IPS-15b (cell line): ENCODE measurements at regions not wholly inside any gene's neighbourhood (a gene's known extent, or its start where the extent isn't known, plus 50 kb on each side); places are given as distances from the start of the nearest gene placed in this dataset.

Experiments used
- H3K27me3 ChIP-seq: one replicate; pipeline ENCODE4 v1.6.1; 2013; ENCODE audit warnings: low read length; ENCODE audit not compliant: control insufficient read depth, insufficient read depth
- H3K36me3 ChIP-seq: one replicate; pipeline ENCODE4 v1.6.1; 2013; ENCODE audit warnings: low read length; ENCODE audit not compliant: control insufficient read depth, insufficient read depth
- H3K4me1 ChIP-seq: one replicate; pipeline ENCODE4 v1.6.1; 2013; ENCODE audit warnings: mild to moderate bottlenecking, low read length; ENCODE audit not compliant: control insufficient read depth, insufficient read depth
- H3K4me3 ChIP-seq: one replicate; pipeline ENCODE4 v1.5.1; 2013; ENCODE audit warnings: low read depth, low read length
- H3K9ac ChIP-seq: one replicate; pipeline ENCODE4 v1.6.1; 2013; ENCODE audit warnings: low read depth, mild to moderate bottlenecking, low read length
- H3K9me3 ChIP-seq: one replicate; pipeline ENCODE4 v1.6.1; 2013; ENCODE audit warnings: mild to moderate bottlenecking, low read length; ENCODE audit not compliant: control insufficient read depth, insufficient read depth

- no peaks in the 10 kb centered on the region for H3K4me1 ChIP-seq
- no peaks in the 10 kb centered on the region for H3K36me3 ChIP-seq
- no peaks in the 10 kb centered on the region for H3K9me3 ChIP-seq
- no peaks in the 10 kb centered on the region for H3K27me3 ChIP-seq
- H3K4me3 ChIP-seq, result no peak overlapping the region
- no peak overlapping the region for H3K9ac ChIP-seq
Observed at GRCh38 chr19:27935669-27936068, 1277.3 kb downstream of the UQCRFS1 start.

- Histone ChIP-seq H3K9me3 (no peaks in the 10 kb centered on the region), H3K36me3 (no peaks in the 10 kb centered on the region), H3K4me1 (no peaks in the 10 kb centered on the region), H3K4me3 (no peak overlapping the region), H3K9ac (no peak overlapping the region), H3K27me3 (no peaks in the 10 kb centered on the region)
Observed at GRCh38 chr19:27929399-27929798, 1283.6 kb downstream of the UQCRFS1 start.

- no peak overlapping the region for H3K9ac ChIP-seq
- no peak overlapping the region for H3K4me3 ChIP-seq
- no peaks in the 10 kb centered on the region for H3K9me3 ChIP-seq
- H3K4me1 ChIP-seq, result no peaks in the 10 kb centered on the region
- no peaks in the 10 kb centered on the region for H3K36me3 ChIP-seq
- no peaks in the 10 kb centered on the region for H3K27me3 ChIP-seq
Observed at GRCh38 chr19:27925202-27925601, 1287.7 kb downstream of the UQCRFS1 start.

- H3K9me3 ChIP-seq, result peaks cover 6% of the 10 kb centered on the region
Observed at GRCh38 chr19:27922970-27923369, 1290.0 kb downstream of the UQCRFS1 start.

GRCh38 chr19:27920774-27921173 is 1292.2 kb downstream of the UQCRFS1 start:
- Histone ChIP-seq H3K4me3 (no peak overlapping the region), H3K4me1 (no peaks in the 10 kb centered on the region), H3K9me3 (peaks cover 9% of the 10 kb centered on the region), H3K9ac (no peak overlapping the region), H3K27me3 (no peaks in the 10 kb centered on the region), H3K36me3 (no peaks in the 10 kb centered on the region)

More at GRCh38 chr19:27922970-27923369, 1290.0 kb downstream of the UQCRFS1 start:
- Histone ChIP-seq H3K4me1 (no peaks in the 10 kb centered on the region), H3K9ac (no peak overlapping the region), H3K36me3 (no peaks in the 10 kb centered on the region), H3K4me3 (no peak overlapping the region), H3K27me3 (no peaks in the 10 kb centered on the region)

- Histone ChIP-seq H3K27me3 (no peaks in the 10 kb centered on the region), H3K36me3 (no peaks in the 10 kb centered on the region), H3K9ac (no peak overlapping the region), H3K4me1 (no peaks in the 10 kb centered on the region), H3K4me3 (no peak overlapping the region), H3K9me3 (peaks cover 9% of the 10 kb centered on the region)
Observed at GRCh38 chr19:27918818-27919217, 1294.1 kb downstream of the UQCRFS1 start.

GRCh38 chr19:27911122-27911898 is 1301.6 kb downstream of the UQCRFS1 start:
- Histone ChIP-seq H3K4me3 (no peak overlapping the region), H3K36me3 (no peaks in the 10 kb centered on the region), H3K4me1 (no peaks in the 10 kb centered on the region), H3K9ac (no peak overlapping the region), H3K9me3 (peaks cover 2% of the 10 kb centered on the region), H3K27me3 (no peaks in the 10 kb centered on the region)

- H3K4me3 ChIP-seq, result no peak overlapping the region
- H3K9ac ChIP-seq, result no peak overlapping the region
- no peaks in the 10 kb centered on the region for H3K27me3 ChIP-seq
- no peaks in the 10 kb centered on the region for H3K36me3 ChIP-seq
- no peaks in the 10 kb centered on the region for H3K9me3 ChIP-seq
- H3K4me1 ChIP-seq, result no peaks in the 10 kb centered on the region
Observed at GRCh38 chr19:27909861-27910260, 1303.1 kb downstream of the UQCRFS1 start.

- no peaks in the 10 kb centered on the region for H3K27me3 ChIP-seq
- no peak overlapping the region for H3K4me3 ChIP-seq
- no peaks in the 10 kb centered on the region for H3K36me3 ChIP-seq
- no peak overlapping the region for H3K9ac ChIP-seq
- no peaks in the 10 kb centered on the region for H3K4me1 ChIP-seq
- no peaks in the 10 kb centered on the region for H3K9me3 ChIP-seq
Observed at GRCh38 chr19:27909185-27909840, 1303.6 kb downstream of the UQCRFS1 start.

- H3K9me3 ChIP-seq, result no peaks in the 10 kb centered on the region
- H3K27me3 ChIP-seq, result no peaks in the 10 kb centered on the region
- H3K4me3 ChIP-seq, result no peak overlapping the region
- no peak overlapping the region for H3K9ac ChIP-seq
- no peaks in the 10 kb centered on the region for H3K4me1 ChIP-seq
- no peaks in the 10 kb centered on the region for H3K36me3 ChIP-seq
Observed at GRCh38 chr19:27906081-27906480, 1306.9 kb downstream of the UQCRFS1 start.

GRCh38 chr19:27905074-27905473 is 1307.9 kb downstream of the UQCRFS1 start:
- no peak overlapping the region for H3K4me3 ChIP-seq
- no peaks in the 10 kb centered on the region for H3K36me3 ChIP-seq
- H3K9me3 ChIP-seq, result no peaks in the 10 kb centered on the region
- no peak overlapping the region for H3K9ac ChIP-seq
- H3K4me1 ChIP-seq, result no peaks in the 10 kb centered on the region
- no peaks in the 10 kb centered on the region for H3K27me3 ChIP-seq

GRCh38 chr19:27901078-27901477 is 1311.9 kb downstream of the UQCRFS1 start:
- no peaks in the 10 kb centered on the region for H3K36me3 ChIP-seq
- H3K9ac ChIP-seq, result no peak overlapping the region
- no peaks in the 10 kb centered on the region for H3K9me3 ChIP-seq
- H3K4me3 ChIP-seq, result no peak overlapping the region
- H3K4me1 ChIP-seq, result no peaks in the 10 kb centered on the region
- no peaks in the 10 kb centered on the region for H3K27me3 ChIP-seq
